Keratinocyte (primary cell): ENCODE measurements at regions not wholly inside any gene's neighbourhood (a gene's known extent, or its start where the extent isn't known, plus 50 kb on each side); places are given as distances from the start of the nearest gene placed in this dataset.

Source experiments
- DNase-seq: peaks from one replicate; pipeline ENCODE4 v3.0.0-alpha.2; 2011; ENCODE audit warnings: low read depth, missing footprints, low spot score
- FAIRE-seq: peaks from 2 replicates; lab custom pipeline; 2011; peaks lifted over from hg19 to GRCh38; lab: Jason Lieb, UNC
- H2AFZ ChIP-seq: 2 replicates; pipeline ENCODE4 v1.6.0; 2012; ENCODE audit warnings: low read length, control low read depth, inconsistent platforms; ENCODE audit not compliant: control insufficient read depth
- H3K27ac ChIP-seq: 2 replicates; pipeline ENCODE4 v1.5.1; 2011; ENCODE audit warnings: low read length; ENCODE audit not compliant: control insufficient read depth, insufficient read depth
- H3K27me3 ChIP-seq: 3 replicates; pipeline ENCODE4 v1.6.0; 2011; ENCODE audit warnings: low read length; ENCODE audit not compliant: control insufficient read depth, insufficient read depth; ENCODE audit errors: extremely low read depth
- H3K36me3 ChIP-seq, 2 experiments: 2 replicates in 1 of 2; 3 replicates in 1 of 2; pipeline ENCODE4 v1.5.1; 2011; ENCODE audit warnings: low read length in 2 of 2, mild to moderate bottlenecking in 1 of 2; ENCODE audit not compliant: control insufficient read depth in 2 of 2, insufficient read depth in 2 of 2; ENCODE audit errors: extremely low read depth in 1 of 2
- H3K4me1 ChIP-seq: 3 replicates; pipeline ENCODE4 v1.5.1; 2011; ENCODE audit warnings: low read length; ENCODE audit not compliant: control insufficient read depth, insufficient read depth; ENCODE audit errors: extremely low read depth
- H3K4me2 ChIP-seq: 3 replicates; pipeline ENCODE4 v1.6.0; 2011; ENCODE audit warnings: low read depth, low read length; ENCODE audit not compliant: control insufficient read depth, insufficient read depth; ENCODE audit errors: extremely low read depth
- H3K4me3 ChIP-seq, 3 experiments: fragments of 200-600 bp in 1 of 3; sonication (generic) in 1 of 3; 2 replicates in 2 of 3; 3 replicates in 1 of 3; pipeline ENCODE4 v1.5.1; 2011 to 2016; ENCODE audit warnings: low read length in 3 of 3, mild to moderate bottlenecking in 3 of 3, control low read depth in 2 of 3, inconsistent platforms in 1 of 3, low read depth in 1 of 3, mixed read lengths in 1 of 3, mixed run types in 1 of 3, moderate library complexity in 1 of 3; ENCODE audit not compliant: control insufficient read depth in 2 of 3, insufficient read depth in 2 of 3; ENCODE audit errors: extremely low read depth in 1 of 3
- H3K79me2 ChIP-seq: 2 replicates; pipeline ENCODE4 v1.6.0; 2012; ENCODE audit warnings: low read length; ENCODE audit not compliant: control insufficient read depth, insufficient read depth
- H3K9ac ChIP-seq: 3 replicates; pipeline ENCODE4 v1.6.0; 2011; ENCODE audit warnings: low read length; ENCODE audit not compliant: control insufficient read depth, insufficient read depth; ENCODE audit errors: extremely low read depth
- H3K9me1 ChIP-seq: 3 replicates; pipeline ENCODE4 v1.6.0; 2011; ENCODE audit warnings: low read length; ENCODE audit not compliant: control insufficient read depth, insufficient read depth; ENCODE audit errors: extremely low read depth
- H3K9me3 ChIP-seq: 2 replicates; pipeline ENCODE4 v1.5.1; 2012; ENCODE audit warnings: low read depth, low read length; ENCODE audit not compliant: control insufficient read depth
- H4K20me1 ChIP-seq: 3 replicates; pipeline ENCODE4 v1.6.0; 2011; ENCODE audit warnings: low read length; ENCODE audit not compliant: control insufficient read depth, insufficient read depth; ENCODE audit errors: extremely low read depth
- EZH2 ChIP-seq: IDR thresholded peaks from one replicate; pipeline ENCODE4 v1.6.1; 2012; ENCODE audit warnings: inconsistent platforms, mild to moderate bottlenecking, low read length, moderate library complexity
- dilution Hi-C: fragments of 300-500 bp; cut with MboI; formaldehyde crosslinking; loops from one replicate; pipeline ENCODE4 v1.7.0; 2020; ENCODE audit warnings: low sequenced_read_pairs; ENCODE audit not compliant: extremely low pct_ligation_motif_present
- TF ChIP-seq, protein P1 (sequence below), 3 experiments: IDR thresholded peaks in 1 of 3; conservative IDR thresholded peaks in 1 of 3; optimal IDR thresholded peaks in 1 of 3; 2 replicates in 2 of 3; 3 replicates in 1 of 3; pipeline versions ENCODE3 to v1.5.1; 2011; ENCODE audit warnings: low read length in 3 of 3, mild to moderate bottlenecking in 3 of 3, moderate library complexity in 2 of 3, control low read depth in 1 of 3, inconsistent platforms in 1 of 3; ENCODE audit not compliant: insufficient read depth in 2 of 3; ENCODE audit errors: extremely low read depth in 1 of 3

DNA sequence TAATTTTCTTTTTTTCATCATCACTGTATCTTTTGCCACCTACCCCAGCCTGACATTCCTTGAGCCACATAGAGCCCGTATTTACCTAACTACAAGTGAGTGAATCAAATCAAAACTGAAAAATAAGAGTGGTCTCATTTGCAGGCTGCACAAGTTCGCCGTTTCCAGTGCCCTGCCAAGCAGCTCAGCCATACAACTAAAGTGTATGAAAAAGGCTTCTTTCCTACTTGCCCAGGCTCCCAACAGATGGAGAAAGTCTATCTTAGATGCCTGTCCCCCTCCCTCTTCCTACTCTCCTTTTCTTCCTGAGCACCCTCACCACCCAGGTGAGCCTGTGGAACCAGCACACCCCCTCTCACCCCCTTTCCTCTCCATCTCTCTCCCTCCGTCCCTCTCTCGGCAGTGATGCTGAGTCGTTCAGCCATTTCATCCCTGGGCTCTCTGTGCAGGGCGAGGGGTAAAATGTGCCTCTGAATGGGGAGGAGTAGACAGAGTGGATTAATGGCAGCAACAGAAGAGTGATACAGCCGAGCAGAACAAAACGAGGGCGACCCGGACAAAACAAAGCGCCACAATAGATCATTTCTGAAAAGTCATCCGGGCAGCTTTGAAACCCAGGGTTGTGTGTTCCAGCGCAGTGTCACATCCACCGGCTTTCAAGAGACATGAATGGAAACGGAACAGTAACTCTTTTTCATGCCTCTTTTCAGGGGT, 65.0 kb upstream of the POU3F3 start:
- H3K9me1 ChIP-seq, result no peaks in the 10 kb centered on the region
- no peak overlapping the region for H2AFZ ChIP-seq
- no peak overlapping the region for H3K4me3 ChIP-seq
- H3K4me1 ChIP-seq, result no peaks in the 10 kb centered on the region
- no peak for DNase-seq
- no peak for FAIRE-seq
- H3K27me3 ChIP-seq, result no peaks in the 10 kb centered on the region
- TF ChIP-seq, protein P1, sequence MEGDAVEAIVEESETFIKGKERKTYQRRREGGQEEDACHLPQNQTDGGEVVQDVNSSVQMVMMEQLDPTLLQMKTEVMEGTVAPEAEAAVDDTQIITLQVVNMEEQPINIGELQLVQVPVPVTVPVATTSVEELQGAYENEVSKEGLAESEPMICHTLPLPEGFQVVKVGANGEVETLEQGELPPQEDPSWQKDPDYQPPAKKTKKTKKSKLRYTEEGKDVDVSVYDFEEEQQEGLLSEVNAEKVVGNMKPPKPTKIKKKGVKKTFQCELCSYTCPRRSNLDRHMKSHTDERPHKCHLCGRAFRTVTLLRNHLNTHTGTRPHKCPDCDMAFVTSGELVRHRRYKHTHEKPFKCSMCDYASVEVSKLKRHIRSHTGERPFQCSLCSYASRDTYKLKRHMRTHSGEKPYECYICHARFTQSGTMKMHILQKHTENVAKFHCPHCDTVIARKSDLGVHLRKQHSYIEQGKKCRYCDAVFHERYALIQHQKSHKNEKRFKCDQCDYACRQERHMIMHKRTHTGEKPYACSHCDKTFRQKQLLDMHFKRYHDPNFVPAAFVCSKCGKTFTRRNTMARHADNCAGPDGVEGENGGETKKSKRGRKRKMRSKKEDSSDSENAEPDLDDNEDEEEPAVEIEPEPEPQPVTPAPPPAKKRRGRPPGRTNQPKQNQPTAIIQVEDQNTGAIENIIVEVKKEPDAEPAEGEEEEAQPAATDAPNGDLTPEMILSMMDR (optimal IDR thresholded peaks at IDR 0.05 in 1 of 3, IDR thresholded peaks at IDR 0.05 in 1 of 3, conservative IDR thresholded peaks at IDR 0.05 in 1 of 3; ENCODE audit: extremely low read depth in 1 of 3, insufficient read depth in 2 of 3, low read length in 3 of 3), result no peak
- TF ChIP-seq EZH2, result no peak
- H3K27ac ChIP-seq, result no peak overlapping the region
- H3K9ac ChIP-seq, result no peak overlapping the region
- H3K36me3 ChIP-seq, result no peaks in the 10 kb centered on the region
- no peak overlapping the region for H3K4me2 ChIP-seq
- H3K9me3 ChIP-seq, result no peaks in the 10 kb centered on the region
- no peaks in the 10 kb centered on the region for H4K20me1 ChIP-seq
- dilution Hi-C loops, result no loop called here
- no peaks in the 10 kb centered on the region for H3K79me2 ChIP-seq

DNA sequence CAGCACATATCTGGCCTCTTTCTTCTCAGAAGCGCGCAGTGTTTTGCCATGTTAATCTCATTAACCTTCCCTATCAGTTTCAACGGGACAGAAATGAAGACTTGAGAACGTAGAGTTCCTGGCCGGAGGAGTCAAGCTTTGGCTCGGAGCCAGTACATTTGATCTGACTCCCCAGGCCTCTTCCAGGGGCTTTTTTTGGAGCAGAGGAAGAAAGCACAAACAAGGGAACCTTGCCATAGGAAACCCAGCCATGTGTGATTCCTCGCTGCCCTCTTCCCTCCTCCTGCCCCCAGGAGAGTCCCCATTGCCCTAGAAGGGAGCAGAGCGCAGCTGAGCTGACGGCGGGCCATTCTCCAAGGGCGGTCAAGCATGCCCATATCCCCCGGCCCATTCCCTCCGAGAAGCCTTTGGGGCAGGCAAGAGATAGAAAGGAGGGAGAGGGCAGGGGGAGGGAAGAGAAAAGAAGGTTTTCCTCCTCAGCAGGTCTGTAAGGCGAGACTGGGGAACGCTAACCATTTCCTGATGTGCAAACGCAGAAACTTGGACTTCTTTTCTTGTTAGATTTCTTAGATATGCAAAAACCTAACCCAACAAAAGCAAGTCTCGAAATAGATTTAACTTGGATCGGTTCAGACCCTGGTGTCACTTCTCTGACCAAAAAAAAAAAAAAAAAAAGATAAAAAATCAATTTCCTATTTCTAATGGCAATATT, 63.7 kb upstream of the POU3F3 start:
- FAIRE-seq (no peak), DNase-seq (no peak)
- no peaks in the 10 kb centered on the region for H4K20me1 ChIP-seq
- no peak overlapping the region for H3K9ac ChIP-seq
- TF ChIP-seq EZH2, result no peak
- TF ChIP-seq, protein P1 (optimal IDR thresholded peaks at IDR 0.05 in 1 of 3, IDR thresholded peaks at IDR 0.05 in 1 of 3, conservative IDR thresholded peaks at IDR 0.05 in 1 of 3; ENCODE audit: extremely low read depth in 1 of 3, insufficient read depth in 2 of 3, low read length in 3 of 3), result no peak
- no peaks in the 10 kb centered on the region for H3K4me1 ChIP-seq
- no peaks in the 10 kb centered on the region for H3K27me3 ChIP-seq
- dilution Hi-C loops, result no loop called here
- H3K9me1 ChIP-seq, result no peaks in the 10 kb centered on the region
- H3K79me2 ChIP-seq, result no peaks in the 10 kb centered on the region
- H3K4me3 ChIP-seq, result no peak overlapping the region
- H2AFZ ChIP-seq, result no peak overlapping the region
- H3K36me3 ChIP-seq, result no peaks in the 10 kb centered on the region
- H3K27ac ChIP-seq, result no peak overlapping the region
- no peaks in the 10 kb centered on the region for H3K9me3 ChIP-seq
- H3K4me2 ChIP-seq, result no peak overlapping the region
